IPS-18c (cell line): ENCODE measurements at regions not wholly inside any gene's neighbourhood (a gene's known extent, or its start where the extent isn't known, plus 50 kb on each side); places are given as distances from the start of the nearest gene placed in this dataset.
"Not testable (repeated sequence)": the region's sequence is repeated elsewhere in the genome, so short reads cannot be mapped to it uniquely, and the experiment has no call there.

Source experiments
- H3K4me3 ChIP-seq: 2 replicates; pipeline ENCODE4 v1.7.0; 2013; ENCODE audit warnings: low read depth, mild to moderate bottlenecking, low read length, moderate library complexity; ENCODE audit not compliant: insufficient read depth
- H3K9me3 ChIP-seq: one replicate; pipeline ENCODE4 v1.6.1; 2013; ENCODE audit warnings: mild to moderate bottlenecking, low read length, moderate library complexity; ENCODE audit not compliant: control insufficient read depth, insufficient read depth

- H3K9me3 ChIP-seq, result no peaks in the 10 kb centered on the region
- H3K4me3 ChIP-seq, result no peak overlapping the region
These were observed 561.2 kb upstream of the SGCD start for GRCh38 chr5:155765715-155766114.

GRCh38 chr5:155767470-155767869 lies 559.5 kb upstream of the SGCD start:
- no peaks in the 10 kb centered on the region for H3K9me3 ChIP-seq
- no peak overlapping the region for H3K4me3 ChIP-seq

GRCh38 chr5:155768332-155768731 lies 558.6 kb upstream of the SGCD start:
- Histone ChIP-seq H3K4me3 (no peak overlapping the region), H3K9me3 (no peaks in the 10 kb centered on the region)

- Histone ChIP-seq H3K9me3 (no peaks in the 10 kb centered on the region), H3K4me3 (no peak overlapping the region)
These were observed 554.8 kb upstream of the SGCD start for GRCh38 chr5:155772009-155772662.

DNA sequence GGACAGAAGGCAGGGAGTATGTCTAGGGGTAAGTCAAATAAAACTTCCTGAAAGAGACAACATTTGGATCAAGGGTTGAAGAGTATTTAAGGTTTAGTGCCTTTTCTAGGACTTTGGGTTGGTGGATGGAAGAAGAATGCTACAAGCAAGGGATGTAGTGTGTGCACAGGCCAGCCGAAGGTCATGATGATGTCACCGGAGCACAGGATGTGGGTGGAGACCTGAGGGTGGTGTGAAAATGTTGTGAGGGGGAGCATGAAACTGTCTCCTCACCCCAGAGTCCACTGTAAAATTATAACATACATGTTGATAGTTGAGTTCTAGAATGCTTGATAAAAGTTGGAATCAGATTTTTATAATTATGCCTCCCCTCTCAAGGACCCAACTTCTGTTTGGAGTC lies 553.3 kb upstream of the SGCD start:
- Histone ChIP-seq H3K4me3 (no peak overlapping the region), H3K9me3 (no peaks in the 10 kb centered on the region)

- Histone ChIP-seq H3K9me3 (no peaks in the 10 kb centered on the region), H3K4me3 (no peak overlapping the region)
These were observed 546.7 kb upstream of the SGCD start for GRCh38 chr5:155780260-155780659.

DNA sequence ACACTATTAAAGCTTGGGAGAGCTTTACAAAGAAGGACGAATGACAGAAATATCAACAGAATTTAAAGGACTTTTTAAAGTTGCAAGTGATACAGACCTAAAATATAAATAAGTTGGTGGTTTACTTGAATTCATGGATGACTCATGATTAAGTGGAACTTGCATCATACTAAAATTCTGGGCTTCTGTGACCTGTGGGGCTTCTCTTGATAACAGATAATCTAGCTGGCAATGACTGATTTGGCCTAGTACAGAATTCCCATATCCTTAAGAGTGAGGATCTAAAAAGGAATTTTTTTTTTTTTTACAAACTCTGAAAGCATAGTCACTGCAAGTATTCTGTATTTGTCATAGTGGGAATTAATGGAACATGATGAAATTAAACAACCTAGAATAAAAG lies 543.7 kb upstream of the SGCD start:
- Histone ChIP-seq H3K9me3 (no peaks in the 10 kb centered on the region), H3K4me3 (no peak overlapping the region)

GRCh38 chr5:155783791-155784190 lies 543.2 kb upstream of the SGCD start:
- Histone ChIP-seq H3K4me3 (no peak overlapping the region), H3K9me3 (no peaks in the 10 kb centered on the region)

DNA sequence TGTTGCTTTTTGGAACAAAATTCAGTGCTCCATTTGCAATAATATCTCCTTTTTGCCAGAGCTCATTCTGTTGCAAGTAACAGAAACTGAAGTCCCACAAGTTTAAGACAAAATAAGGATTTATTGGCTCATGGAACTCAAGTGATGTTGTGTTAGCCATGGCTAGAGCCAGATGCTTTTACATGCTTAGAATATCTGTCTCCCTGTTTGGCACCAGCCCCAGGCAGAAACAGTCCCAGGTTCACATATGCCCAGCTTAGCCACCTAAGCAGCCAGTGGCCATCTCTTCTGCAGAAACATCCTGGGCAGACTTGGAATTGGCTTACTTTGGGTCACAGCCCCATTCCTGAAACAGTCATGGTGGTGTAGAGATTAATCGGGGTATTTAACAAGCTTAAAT lies 540.9 kb upstream of the SGCD start:
- Histone ChIP-seq H3K4me3 (no peak overlapping the region), H3K9me3 (no peaks in the 10 kb centered on the region)

DNA sequence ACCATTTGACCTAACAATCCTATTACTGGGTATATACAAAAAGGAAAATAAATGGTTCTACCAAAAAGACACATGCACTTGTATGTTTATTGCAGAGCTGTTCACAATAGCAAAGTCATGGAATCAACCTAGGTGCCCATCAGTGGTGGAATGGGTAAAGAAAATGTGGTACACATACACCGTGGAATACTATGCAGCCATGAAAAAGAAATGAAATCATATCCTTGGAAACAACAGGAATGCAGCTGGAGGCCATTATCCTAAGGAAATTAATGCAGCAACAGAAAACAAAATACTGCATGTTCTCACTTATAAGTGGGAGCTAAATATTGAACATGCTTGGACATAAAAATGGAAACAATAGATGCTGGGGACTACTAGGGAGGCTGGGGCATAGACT lies 534.1 kb upstream of the SGCD start:
- H3K4me3 ChIP-seq, result no peak overlapping the region
- no peaks in the 10 kb centered on the region for H3K9me3 ChIP-seq

DNA sequence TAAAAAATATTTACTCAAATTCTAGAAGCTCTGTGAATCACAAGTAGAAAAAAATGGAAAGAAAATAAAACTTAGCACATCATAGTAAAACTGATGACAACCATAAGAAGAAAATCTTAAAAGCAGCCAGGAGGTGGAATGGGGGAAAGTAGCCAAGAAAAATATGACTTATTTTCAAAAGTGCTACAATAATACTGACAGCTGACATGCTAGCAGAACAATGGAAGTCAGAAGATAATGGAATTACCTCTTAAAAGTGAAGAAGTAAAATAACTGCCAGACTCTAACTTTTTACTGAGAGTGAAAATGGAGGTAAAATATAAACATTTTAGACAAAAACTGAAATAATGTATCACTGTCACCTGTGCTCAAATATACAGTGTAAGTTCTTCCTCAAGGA lies 532.2 kb upstream of the SGCD start:
- H3K9me3 ChIP-seq, result no peaks in the 10 kb centered on the region
- no peak overlapping the region for H3K4me3 ChIP-seq

- no peaks in the 10 kb centered on the region for H3K9me3 ChIP-seq
- no peak overlapping the region for H3K4me3 ChIP-seq
These were observed 527.7 kb upstream of the SGCD start for GRCh38 chr5:155799308-155799707.

- Histone ChIP-seq H3K9me3 (no peaks in the 10 kb centered on the region), H3K4me3 (no peak overlapping the region)
These were observed 518.9 kb upstream of the SGCD start for GRCh38 chr5:155807884-155808576.

- no peak overlapping the region for H3K4me3 ChIP-seq
- no peaks in the 10 kb centered on the region for H3K9me3 ChIP-seq
These were observed 511.7 kb upstream of the SGCD start for GRCh38 chr5:155815248-155815647.

- Histone ChIP-seq H3K4me3 (no peak overlapping the region), H3K9me3 (no peaks in the 10 kb centered on the region)
These were observed 504.8 kb upstream of the SGCD start for GRCh38 chr5:155822177-155822576.

- Histone ChIP-seq H3K4me3 (no peak overlapping the region), H3K9me3 (no peaks in the 10 kb centered on the region)
These were observed 500.1 kb upstream of the SGCD start for GRCh38 chr5:155826611-155827507.

GRCh38 chr5:155827508-155827815 lies 499.5 kb upstream of the SGCD start:
- not testable (repeated sequence) for H3K4me3 ChIP-seq, H3K9me3 ChIP-seq

- Histone ChIP-seq H3K4me3 (no peak overlapping the region), H3K9me3 (no peaks in the 10 kb centered on the region)
These were observed 499.0 kb upstream of the SGCD start for GRCh38 chr5:155827949-155828348.
